ENCODE measurements at regions not wholly inside any gene's neighbourhood (a gene's known extent, or its start where the extent isn't known, plus 50 kb on each side); places are given as distances from the start of the nearest gene placed in this dataset.

DNA sequence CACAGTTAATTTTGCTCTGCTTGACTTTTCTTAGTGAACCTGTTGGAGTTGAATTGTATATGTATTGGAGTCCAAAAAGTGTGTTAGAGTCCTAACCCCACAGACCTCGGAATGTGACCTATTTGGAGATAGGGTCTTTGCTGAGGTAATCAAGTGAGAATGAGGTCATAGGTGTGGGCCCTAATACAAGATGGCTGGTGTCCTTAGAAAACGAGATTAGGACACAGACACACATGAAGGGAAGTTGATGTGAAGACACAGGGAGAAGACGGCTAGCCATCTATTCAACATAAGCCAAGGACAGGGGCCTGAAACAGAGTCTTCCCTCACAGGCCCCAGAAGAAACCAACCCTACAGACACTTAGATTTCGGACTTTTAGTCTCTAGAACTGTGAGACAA is 260.6 kb upstream of the NEBL start:
- ChIA-PET CTCF (no interaction called here), POLR2A (no interaction called here)
- in situ Hi-C loops (cut with HindIII; ENCODE audit: low pct_unique_long_range_greater_than_20kb, low sequenced_read_pairs): no loop called here
- intact Hi-C loops (cut with micrococcal nuclease; ENCODE audit: unreplicated experiment): no loop called here
- no peak overlapping the region for H3K4me3 ChIP-seq (ENCODE audit: low read depth in 2 of 2, low read length in 2 of 2)
- H3K9me3 ChIP-seq (ENCODE audit: control insufficient read depth, insufficient read depth, low read depth, low read length): no peaks in the 10 kb centered on the region
- no peak for TF ChIP-seq TCF7L2 (IDR thresholded peaks at IDR 0.05; ENCODE audit: low read depth, low read length)
- ATAC-seq: no peak
- no peaks in the 10 kb centered on the region for H3K36me3 ChIP-seq (ENCODE audit: control insufficient read depth, insufficient read depth, low read length)
- no peak for DNase-seq (ENCODE audit: low read depth, low spot score)
- H3K27me3 ChIP-seq (ENCODE audit: control insufficient read depth, insufficient read depth, low read length): no peaks in the 10 kb centered on the region
- H3K27ac ChIP-seq (ENCODE audit: low read length): peak overlapping the region; percentile 17; the same call in 1 of the 2 replicates
- no peaks in the 10 kb centered on the region; the same call in 1 of the 2 replicates for H3K4me1 ChIP-seq (ENCODE audit: control insufficient read depth, insufficient read depth, low read length)
- no TSS peak for BruUV-seq (replicated peaks)

DNA sequence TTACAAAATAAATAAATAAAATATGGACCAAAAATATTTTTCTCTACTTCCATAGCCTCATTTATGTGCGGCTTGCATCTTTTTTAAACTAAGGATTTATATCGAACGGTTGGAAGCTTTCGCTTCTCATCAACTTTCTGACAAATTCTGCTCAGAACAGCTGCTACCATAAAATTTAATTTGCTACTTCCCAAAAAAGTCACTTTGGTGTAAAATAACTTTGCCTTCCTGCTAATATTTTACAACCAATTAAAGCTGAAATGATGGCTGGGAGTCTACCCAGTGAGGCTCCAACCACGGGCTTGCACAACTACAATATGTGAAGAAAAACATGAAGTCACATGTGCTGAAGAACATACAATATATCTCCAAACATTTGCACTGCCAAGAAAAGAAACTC is 253.1 kb upstream of the NEBL start:
- H3K27ac ChIP-seq (ENCODE audit: low read length): no peak overlapping the region
- H3K36me3 ChIP-seq (ENCODE audit: control insufficient read depth, insufficient read depth, low read length): no peaks in the 10 kb centered on the region; the same call in 1 of the 2 replicates
- in situ Hi-C loops (cut with HindIII; ENCODE audit: low pct_unique_long_range_greater_than_20kb, low sequenced_read_pairs) (no loop called here), intact Hi-C loops (cut with micrococcal nuclease; ENCODE audit: unreplicated experiment) (no loop called here)
- H3K4me1 ChIP-seq (ENCODE audit: control insufficient read depth, insufficient read depth, low read length): peaks cover 2% of the 10 kb centered on the region; the same call in 1 of the 2 replicates
- TF ChIP-seq SIN3A (IDR thresholded peaks at IDR 0.05; ENCODE audit: borderline replicate concordance, insufficient read depth, low read depth, low read length) (no peak), POLR2AphosphoS5 (IDR thresholded peaks at IDR 0.05; ENCODE audit: low read depth, low read length) (no peak), TCF7L2 (IDR thresholded peaks at IDR 0.05; ENCODE audit: low read depth, low read length) (no peak)
- TF ChIP-seq, protein P1, sequence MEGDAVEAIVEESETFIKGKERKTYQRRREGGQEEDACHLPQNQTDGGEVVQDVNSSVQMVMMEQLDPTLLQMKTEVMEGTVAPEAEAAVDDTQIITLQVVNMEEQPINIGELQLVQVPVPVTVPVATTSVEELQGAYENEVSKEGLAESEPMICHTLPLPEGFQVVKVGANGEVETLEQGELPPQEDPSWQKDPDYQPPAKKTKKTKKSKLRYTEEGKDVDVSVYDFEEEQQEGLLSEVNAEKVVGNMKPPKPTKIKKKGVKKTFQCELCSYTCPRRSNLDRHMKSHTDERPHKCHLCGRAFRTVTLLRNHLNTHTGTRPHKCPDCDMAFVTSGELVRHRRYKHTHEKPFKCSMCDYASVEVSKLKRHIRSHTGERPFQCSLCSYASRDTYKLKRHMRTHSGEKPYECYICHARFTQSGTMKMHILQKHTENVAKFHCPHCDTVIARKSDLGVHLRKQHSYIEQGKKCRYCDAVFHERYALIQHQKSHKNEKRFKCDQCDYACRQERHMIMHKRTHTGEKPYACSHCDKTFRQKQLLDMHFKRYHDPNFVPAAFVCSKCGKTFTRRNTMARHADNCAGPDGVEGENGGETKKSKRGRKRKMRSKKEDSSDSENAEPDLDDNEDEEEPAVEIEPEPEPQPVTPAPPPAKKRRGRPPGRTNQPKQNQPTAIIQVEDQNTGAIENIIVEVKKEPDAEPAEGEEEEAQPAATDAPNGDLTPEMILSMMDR (IDR thresholded peaks at IDR 0.05): no peak
- TF ChIP-seq, protein P2, sequence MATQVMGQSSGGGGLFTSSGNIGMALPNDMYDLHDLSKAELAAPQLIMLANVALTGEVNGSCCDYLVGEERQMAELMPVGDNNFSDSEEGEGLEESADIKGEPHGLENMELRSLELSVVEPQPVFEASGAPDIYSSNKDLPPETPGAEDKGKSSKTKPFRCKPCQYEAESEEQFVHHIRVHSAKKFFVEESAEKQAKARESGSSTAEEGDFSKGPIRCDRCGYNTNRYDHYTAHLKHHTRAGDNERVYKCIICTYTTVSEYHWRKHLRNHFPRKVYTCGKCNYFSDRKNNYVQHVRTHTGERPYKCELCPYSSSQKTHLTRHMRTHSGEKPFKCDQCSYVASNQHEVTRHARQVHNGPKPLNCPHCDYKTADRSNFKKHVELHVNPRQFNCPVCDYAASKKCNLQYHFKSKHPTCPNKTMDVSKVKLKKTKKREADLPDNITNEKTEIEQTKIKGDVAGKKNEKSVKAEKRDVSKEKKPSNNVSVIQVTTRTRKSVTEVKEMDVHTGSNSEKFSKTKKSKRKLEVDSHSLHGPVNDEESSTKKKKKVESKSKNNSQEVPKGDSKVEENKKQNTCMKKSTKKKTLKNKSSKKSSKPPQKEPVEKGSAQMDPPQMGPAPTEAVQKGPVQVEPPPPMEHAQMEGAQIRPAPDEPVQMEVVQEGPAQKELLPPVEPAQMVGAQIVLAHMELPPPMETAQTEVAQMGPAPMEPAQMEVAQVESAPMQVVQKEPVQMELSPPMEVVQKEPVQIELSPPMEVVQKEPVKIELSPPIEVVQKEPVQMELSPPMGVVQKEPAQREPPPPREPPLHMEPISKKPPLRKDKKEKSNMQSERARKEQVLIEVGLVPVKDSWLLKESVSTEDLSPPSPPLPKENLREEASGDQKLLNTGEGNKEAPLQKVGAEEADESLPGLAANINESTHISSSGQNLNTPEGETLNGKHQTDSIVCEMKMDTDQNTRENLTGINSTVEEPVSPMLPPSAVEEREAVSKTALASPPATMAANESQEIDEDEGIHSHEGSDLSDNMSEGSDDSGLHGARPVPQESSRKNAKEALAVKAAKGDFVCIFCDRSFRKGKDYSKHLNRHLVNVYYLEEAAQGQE (IDR thresholded peaks at IDR 0.05; ENCODE audit: insufficient read depth in 1 of 2, low read depth in 2 of 2, low read length in 1 of 2): no peak
- DNase-seq (ENCODE audit: low read depth, low spot score) (no peak), ATAC-seq (no peak)
- ChIA-PET CTCF (no interaction called here), POLR2A (no interaction called here)
- no peak overlapping the region for H3K4me3 ChIP-seq (ENCODE audit: low read depth in 2 of 2, low read length in 2 of 2)
- H3K27me3 ChIP-seq (ENCODE audit: control insufficient read depth, insufficient read depth, low read length): no peaks in the 10 kb centered on the region
- no TSS peak for BruUV-seq (replicated peaks)
- no peaks in the 10 kb centered on the region for H3K9me3 ChIP-seq (ENCODE audit: control insufficient read depth, insufficient read depth, low read depth, low read length)

DNA sequence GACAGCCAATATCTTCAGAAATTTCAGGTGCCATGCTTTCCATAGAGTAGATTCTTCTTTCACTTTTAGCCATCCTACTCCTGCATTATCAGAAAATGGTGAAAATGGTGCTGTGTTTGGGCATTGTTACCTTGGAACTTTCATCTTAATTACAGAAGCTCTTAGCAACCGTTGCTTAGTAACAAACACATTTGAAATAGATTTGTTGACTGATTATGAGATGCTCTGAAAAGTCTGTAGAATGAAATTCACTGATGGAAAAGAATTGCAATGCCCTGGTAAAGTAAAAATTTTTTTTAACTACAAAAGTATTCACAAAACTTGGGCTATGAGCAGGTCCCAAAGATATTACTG is 249.3 kb upstream of the NEBL start:
- no TSS peak for BruUV-seq (replicated peaks)
- DNase-seq (ENCODE audit: low read depth, low spot score): no peak
- no peaks in the 10 kb centered on the region for H3K27me3 ChIP-seq (ENCODE audit: control insufficient read depth, insufficient read depth, low read length)
- POLR2A ChIA-PET: interaction anchor here (0.6 kb wide), 1 partner anchor 46 kb away, joined by 3 read pairs; no protein-coding TSS in a partner anchor
- ATAC-seq: no peak
- no peak for TF ChIP-seq POLR2AphosphoS5 (IDR thresholded peaks at IDR 0.05; ENCODE audit: low read depth, low read length)
- no peak for TF ChIP-seq SIN3A (IDR thresholded peaks at IDR 0.05; ENCODE audit: borderline replicate concordance, insufficient read depth, low read depth, low read length)
- TF ChIP-seq, protein P2 (IDR thresholded peaks at IDR 0.05; ENCODE audit: insufficient read depth in 1 of 2, low read depth in 2 of 2, low read length in 1 of 2): no peak
- TF ChIP-seq TCF7L2 (IDR thresholded peaks at IDR 0.05; ENCODE audit: low read depth, low read length): no peak
- TF ChIP-seq, protein P1 (IDR thresholded peaks at IDR 0.05): no peak
- in situ Hi-C loops (cut with HindIII; ENCODE audit: low pct_unique_long_range_greater_than_20kb, low sequenced_read_pairs) (no loop called here), intact Hi-C loops (cut with micrococcal nuclease; ENCODE audit: unreplicated experiment) (no loop called here)
- no peaks in the 10 kb centered on the region for H3K9me3 ChIP-seq (ENCODE audit: control insufficient read depth, insufficient read depth, low read depth, low read length)
- H3K36me3 ChIP-seq (ENCODE audit: control insufficient read depth, insufficient read depth, low read length): no peaks in the 10 kb centered on the region; the same call in 1 of the 2 replicates
- H3K4me1 ChIP-seq (ENCODE audit: control insufficient read depth, insufficient read depth, low read length): no peaks in the 10 kb centered on the region
- CTCF ChIA-PET: no interaction called here
- no peak overlapping the region for H3K27ac ChIP-seq (ENCODE audit: low read length)
- no peak overlapping the region for H3K4me3 ChIP-seq (ENCODE audit: low read depth in 2 of 2, low read length in 2 of 2)
